CD4-positive, CD25-positive, alpha-beta regulatory T cell (primary cell): ENCODE measurements at regions not wholly inside any gene's neighbourhood (a gene's known extent, or its start where the extent isn't known, plus 50 kb on each side); places are given as distances from the start of the nearest gene placed in this dataset.
A peak's percentile ranks its signal among the peaks of the same experiment; 100 is the strongest.

Experiments used
- ATAC-seq, 2 donors: fragments of 150-1000 bp; cut with Tn5 transposase; one replicate each; pipeline ENCODE4 v1.10.0; 2021; ENCODE audit warnings: low read depth in 2 of 2, moderate number of reproducible peaks in 2 of 2, moderate library complexity in 1 of 2
- DNase-seq, 3 donors: peaks; one replicate each; pipeline versions ENCODE4 v3.0.0 to v3.0.0-alpha.2; 2012 to 2022; ENCODE audit warnings: mixed read lengths in 1 of 3
- H3K27ac ChIP-seq: one replicate; pipeline ENCODE4 v1.7.0; 2013; ENCODE audit warnings: mild to moderate bottlenecking, low read length; ENCODE audit not compliant: insufficient read depth, poor library complexity, severe bottlenecking
- H3K27me3 ChIP-seq: one replicate; pipeline ENCODE4 v1.7.0; 2013; ENCODE audit warnings: low read length; ENCODE audit not compliant: control insufficient read depth, insufficient read depth
- H3K36me3 ChIP-seq: one replicate; pipeline ENCODE4 v1.7.0; 2013; ENCODE audit warnings: mild to moderate bottlenecking, low read length, moderate library complexity; ENCODE audit not compliant: control insufficient read depth, insufficient read depth
- H3K4me1 ChIP-seq: 2 replicates; pipeline ENCODE4 v1.7.0; 2013; ENCODE audit warnings: mild to moderate bottlenecking, low read length; ENCODE audit not compliant: insufficient read depth, control insufficient read depth, poor library complexity, severe bottlenecking
- H3K4me3 ChIP-seq: one replicate; pipeline ENCODE4 v1.7.0; 2013; ENCODE audit warnings: low read depth, mild to moderate bottlenecking, low read length, moderate library complexity
- H3K9me3 ChIP-seq, 2 experiments: 1 replicate in 1 of 2; 2 replicates in 1 of 2; pipeline ENCODE4 v1.7.0; 2013; ENCODE audit warnings: low read length in 2 of 2, mild to moderate bottlenecking in 1 of 2, moderate library complexity in 1 of 2; ENCODE audit not compliant: control insufficient read depth in 2 of 2
- H3K27ac Mint-ChIP-seq, 3 donors: one replicate each; pipeline ENCODE4 v1.8.0; 2020 to 2022; ENCODE audit warnings: mild to moderate bottlenecking in 3 of 3, mixed read lengths in 3 of 3, moderate library complexity in 2 of 3
- H3K27me3 Mint-ChIP-seq: one replicate; pipeline ENCODE4 v1.8.0; 2022; ENCODE audit warnings: mild to moderate bottlenecking, mixed read lengths
- H3K36me3 Mint-ChIP-seq: one replicate; pipeline ENCODE4 v1.8.0; 2020; ENCODE audit warnings: mixed read lengths
- H3K4me1 Mint-ChIP-seq, 4 donors: one replicate each; pipeline ENCODE4 v1.8.0; 2020 to 2022; ENCODE audit warnings: mixed read lengths in 4 of 4, mild to moderate bottlenecking in 1 of 4
- H3K4me3 Mint-ChIP-seq, 4 donors: one replicate each; pipeline ENCODE4 v1.8.0; 2020 to 2022; ENCODE audit warnings: mild to moderate bottlenecking in 4 of 4, mixed read lengths in 4 of 4, moderate library complexity in 3 of 4
- H3K9me3 Mint-ChIP-seq, 7 donors: one replicate each; pipeline ENCODE4 v1.8.0; 2020 to 2022; ENCODE audit warnings: mixed read lengths in 7 of 7, mild to moderate bottlenecking in 3 of 7, moderate library complexity in 2 of 7

DNA sequence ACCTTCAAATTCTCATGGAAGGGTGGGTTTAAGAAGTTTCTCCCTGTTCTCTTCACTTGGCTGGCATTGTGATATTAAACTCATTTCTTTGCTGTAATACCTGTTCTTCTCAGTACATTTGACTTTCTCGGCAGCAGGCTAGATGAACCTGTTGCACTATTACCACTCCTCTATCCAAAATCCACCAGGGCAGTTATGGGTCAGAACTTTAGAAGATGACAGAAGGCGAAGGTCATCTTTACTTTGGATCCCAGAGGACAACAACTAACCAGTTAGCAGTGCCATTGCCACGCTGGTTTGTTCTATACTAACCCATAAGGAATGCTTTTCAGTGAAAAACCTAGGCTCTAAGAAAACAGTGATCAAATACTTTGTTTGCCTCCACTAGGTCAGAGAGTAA, 901.0 kb downstream of the TSN start:
- DNase-seq (no peak), ATAC-seq (no peak)
- Mint-ChIP-seq H3K4me1 (no peaks in the 10 kb centered on the region), H3K27me3 (no peaks in the 10 kb centered on the region), H3K27ac (no peak overlapping the region), H3K9me3 (peaks cover 0 to 7% (median 3%) of the 10 kb centered on the region in 7 donors), H3K4me3 (no peak overlapping the region), H3K36me3 (no peaks in the 10 kb centered on the region)
- Histone ChIP-seq H3K9me3 (no peaks in the 10 kb centered on the region), H3K36me3 (no peaks in the 10 kb centered on the region), H3K4me1 (no peaks in the 10 kb centered on the region), H3K27ac (no peak overlapping the region), H3K27me3 (no peaks in the 10 kb centered on the region), H3K4me3 (no peak overlapping the region)

DNA sequence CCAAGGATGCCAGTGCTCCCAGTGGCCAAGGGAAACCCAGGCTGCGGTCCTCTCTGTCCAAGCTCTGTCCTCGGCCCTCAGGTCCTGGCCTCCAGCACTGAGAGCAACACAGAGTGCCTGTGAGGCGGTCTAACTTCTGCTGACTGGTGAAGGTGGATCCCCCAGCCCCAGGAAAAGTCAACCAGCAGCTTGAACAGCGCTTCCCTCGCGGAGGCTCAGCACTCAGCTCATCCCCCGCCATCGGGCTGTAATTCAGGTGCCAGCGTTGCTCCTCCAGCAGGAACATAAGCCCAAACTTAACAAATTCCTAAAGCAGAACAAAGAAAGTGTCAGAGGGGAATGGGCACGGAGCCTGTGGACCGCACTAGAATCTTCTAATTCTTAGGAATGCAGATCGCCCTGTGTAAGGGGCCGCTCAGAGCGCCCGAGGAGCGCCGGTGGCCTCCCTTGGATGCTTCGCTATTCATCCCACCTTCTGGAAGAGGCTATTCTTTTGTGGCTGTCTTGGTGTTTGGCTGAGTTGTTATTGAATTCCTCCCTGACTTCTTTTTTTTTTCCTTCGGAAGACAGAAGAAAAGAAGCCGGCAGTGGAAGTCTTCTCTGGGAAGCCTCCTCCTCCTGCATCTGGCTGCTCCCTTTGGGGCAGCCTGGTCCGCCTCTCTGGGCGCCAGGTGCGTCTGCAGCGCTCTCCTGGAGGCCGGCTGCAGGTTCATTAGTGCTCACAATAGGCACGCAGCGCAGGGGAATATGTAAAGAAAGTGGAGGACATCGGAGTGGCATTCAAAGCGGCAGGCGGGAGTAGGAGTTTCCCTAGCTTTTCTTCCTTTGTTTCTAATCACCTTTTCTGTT, 905.6 kb downstream of the TSN start:
- H3K27me3 Mint-ChIP-seq = no peaks in the 10 kb centered on the region
- H3K9me3 Mint-ChIP-seq = peaks cover 0 to 7% (median 2%) of the 10 kb centered on the region in 7 donors
- Histone ChIP-seq H3K4me3 (no peak overlapping the region), H3K27ac (no peak overlapping the region), H3K27me3 (no peaks in the 10 kb centered on the region), H3K9me3 (no peaks in the 10 kb centered on the region), H3K36me3 (no peaks in the 10 kb centered on the region), H3K4me1 (no peaks in the 10 kb centered on the region)
- no peaks in the 10 kb centered on the region for H3K36me3 Mint-ChIP-seq
- ATAC-seq (no peak), DNase-seq (no peak)
- H3K4me1 Mint-ChIP-seq = no peaks in the 10 kb centered on the region
- no peak overlapping the region for H3K4me3 Mint-ChIP-seq
- no peak overlapping the region for H3K27ac Mint-ChIP-seq

DNA sequence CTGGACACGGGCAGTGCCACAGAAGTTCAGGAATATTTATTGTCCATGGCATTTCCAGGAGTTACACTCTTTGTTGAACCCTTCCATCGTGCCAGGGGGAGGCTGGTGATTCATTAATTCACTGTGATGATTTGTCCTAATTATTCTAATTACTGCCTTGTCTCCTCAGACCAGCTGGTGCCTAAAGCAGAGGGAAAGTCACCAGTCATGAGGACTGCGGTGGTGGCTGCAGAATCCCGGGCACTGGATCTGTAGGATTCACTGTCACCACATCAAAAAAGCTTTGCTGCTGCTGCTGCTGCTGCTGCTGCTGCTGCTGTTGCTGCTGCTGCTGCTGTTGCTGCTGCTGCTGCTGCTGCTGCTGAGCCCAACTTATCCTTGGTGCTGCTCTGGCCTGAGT, 908.2 kb downstream of the TSN start:
- Mint-ChIP-seq H3K9me3 (peaks cover 0 to 6% (median 4%) of the 10 kb centered on the region in 7 donors), H3K27me3 (no peaks in the 10 kb centered on the region), H3K27ac (no peak overlapping the region), H3K36me3 (no peaks in the 10 kb centered on the region), H3K4me1 (no peaks in the 10 kb centered on the region), H3K4me3 (no peak overlapping the region)
- Histone ChIP-seq H3K4me3 (no peak overlapping the region), H3K27ac (no peak overlapping the region), H3K9me3 (no peaks in the 10 kb centered on the region), H3K4me1 (no peaks in the 10 kb centered on the region), H3K36me3 (no peaks in the 10 kb centered on the region), H3K27me3 (no peaks in the 10 kb centered on the region)
- no peak for DNase-seq
- no peak for ATAC-seq

DNA sequence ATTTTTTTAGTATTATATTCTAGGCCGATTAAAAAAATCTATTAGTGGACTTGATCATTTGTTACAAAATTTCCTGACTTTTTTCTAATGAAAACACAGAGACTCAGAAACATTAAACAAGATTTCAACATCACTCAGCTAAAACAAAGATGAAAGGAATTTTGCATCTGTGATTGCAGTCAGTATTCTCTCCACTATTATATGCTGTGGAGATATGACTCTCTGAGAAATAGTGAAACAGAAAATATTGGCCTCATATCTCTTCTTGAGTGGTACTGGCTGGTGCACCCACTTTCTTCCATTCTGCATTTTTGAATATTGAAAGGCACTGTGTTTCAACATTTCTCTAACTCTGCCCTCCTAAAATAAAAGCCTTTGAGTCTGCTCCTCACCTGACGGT, 914.2 kb downstream of the TSN start:
- H3K4me1 Mint-ChIP-seq = no peaks in the 10 kb centered on the region
- Histone ChIP-seq H3K36me3 (no peaks in the 10 kb centered on the region), H3K27ac (no peak overlapping the region), H3K9me3 (no peaks in the 10 kb centered on the region), H3K27me3 (no peaks in the 10 kb centered on the region), H3K4me3 (no peak overlapping the region), H3K4me1 (no peaks in the 10 kb centered on the region)
- H3K27ac Mint-ChIP-seq = no peak overlapping the region
- H3K9me3 Mint-ChIP-seq = peaks cover 0 to 12% (median 2%) of the 10 kb centered on the region in 7 donors
- no peaks in the 10 kb centered on the region for H3K36me3 Mint-ChIP-seq
- H3K27me3 Mint-ChIP-seq = no peaks in the 10 kb centered on the region
- DNase-seq = no peak
- no peak for ATAC-seq
- H3K4me3 Mint-ChIP-seq = no peak overlapping the region

DNA sequence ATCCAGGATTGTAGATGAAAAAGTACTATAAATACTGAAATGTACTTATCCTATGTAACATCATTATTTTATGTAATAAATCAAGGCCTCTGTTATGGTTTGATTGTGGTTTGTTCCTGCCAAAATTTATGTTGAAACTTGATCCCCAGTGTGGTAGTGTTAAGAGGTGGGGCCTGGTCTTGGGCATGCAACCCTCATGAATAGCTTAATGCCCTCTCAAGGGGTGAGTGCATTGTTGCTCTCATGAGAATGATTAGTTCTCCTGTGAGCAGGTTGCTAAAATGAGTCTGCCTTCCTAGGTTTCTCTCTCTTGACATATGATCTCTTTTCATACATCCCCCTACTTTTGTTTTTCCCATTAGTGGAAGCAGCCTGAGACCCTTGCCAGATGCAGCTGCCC, 915.4 kb downstream of the TSN start:
- no peak for DNase-seq
- Mint-ChIP-seq H3K27me3 (no peaks in the 10 kb centered on the region), H3K4me1 (no peaks in the 10 kb centered on the region), H3K36me3 (no peaks in the 10 kb centered on the region), H3K27ac (peak overlapping the region in 1 of 3 donors; percentile 70), H3K9me3 (peaks cover 0 to 9% (median 2%) of the 10 kb centered on the region in 7 donors), H3K4me3 (no peak overlapping the region)
- Histone ChIP-seq H3K4me1 (no peaks in the 10 kb centered on the region), H3K27ac (no peak overlapping the region), H3K36me3 (no peaks in the 10 kb centered on the region), H3K4me3 (no peak overlapping the region), H3K9me3 (no peaks in the 10 kb centered on the region), H3K27me3 (no peaks in the 10 kb centered on the region)
- ATAC-seq = no peak

DNA sequence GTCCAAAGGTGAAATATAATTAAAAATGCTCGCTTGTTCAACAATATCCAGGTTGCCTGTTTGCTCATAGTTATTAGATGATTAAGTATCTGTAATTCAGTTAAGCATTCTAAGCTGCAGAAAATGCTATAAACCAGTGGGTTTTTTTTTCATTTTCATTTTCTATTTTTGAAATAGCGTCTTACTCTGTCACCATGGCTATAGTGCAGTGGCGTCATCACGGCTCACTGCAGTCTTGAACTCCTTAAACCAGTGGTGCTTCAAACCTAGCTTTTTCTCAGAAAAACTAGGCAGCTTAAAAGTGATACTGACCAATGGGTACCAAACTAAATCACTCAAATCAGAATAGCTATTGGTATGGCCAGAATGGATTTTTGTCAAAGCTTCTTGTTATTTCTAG, 925.2 kb downstream of the TSN start:
- DNase-seq (no peak), ATAC-seq (no peak)
- Mint-ChIP-seq H3K36me3 (no peaks in the 10 kb centered on the region), H3K4me1 (no peaks in the 10 kb centered on the region), H3K4me3 (no peak overlapping the region), H3K27ac (no peak overlapping the region), H3K27me3 (no peaks in the 10 kb centered on the region), H3K9me3 (peaks cover 1 to 17% (median 7%) of the 10 kb centered on the region in 7 donors)
- H3K27ac ChIP-seq = no peak overlapping the region
- no peak overlapping the region for H3K4me3 ChIP-seq
- no peaks in the 10 kb centered on the region for H3K27me3 ChIP-seq
- H3K36me3 ChIP-seq = no peaks in the 10 kb centered on the region
- no peaks in the 10 kb centered on the region for H3K9me3 ChIP-seq
- H3K4me1 ChIP-seq = no peaks in the 10 kb centered on the region

DNA sequence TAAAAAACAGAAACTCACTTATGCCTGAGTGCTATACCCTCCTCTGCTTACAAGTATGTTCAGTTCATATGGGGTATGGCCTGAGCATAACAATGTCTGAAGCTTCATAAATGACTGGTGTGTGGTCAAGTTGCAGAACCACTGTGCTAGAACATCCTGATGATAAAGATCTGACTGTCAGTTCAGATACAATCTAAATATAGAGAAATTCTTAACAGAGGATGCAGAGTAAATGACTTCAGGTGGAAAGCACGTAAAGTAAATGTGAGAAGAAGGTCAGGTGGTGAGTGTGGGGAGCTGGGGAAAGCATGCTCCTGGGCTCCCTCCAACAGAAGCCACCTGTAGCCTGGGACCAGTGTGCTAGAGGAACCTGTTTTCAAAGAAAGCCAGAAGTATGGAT, 926.2 kb downstream of the TSN start:
- Histone ChIP-seq H3K27ac (no peak overlapping the region), H3K4me3 (no peak overlapping the region), H3K9me3 (no peaks in the 10 kb centered on the region), H3K4me1 (no peaks in the 10 kb centered on the region), H3K27me3 (no peaks in the 10 kb centered on the region), H3K36me3 (no peaks in the 10 kb centered on the region)
- Mint-ChIP-seq H3K4me3 (no peak overlapping the region), H3K9me3 (peaks cover 5 to 17% (median 8%) of the 10 kb centered on the region in 7 donors), H3K36me3 (no peaks in the 10 kb centered on the region), H3K27me3 (no peaks in the 10 kb centered on the region), H3K27ac (no peak overlapping the region), H3K4me1 (no peaks in the 10 kb centered on the region)
- ATAC-seq (no peak), DNase-seq (no peak)

DNA sequence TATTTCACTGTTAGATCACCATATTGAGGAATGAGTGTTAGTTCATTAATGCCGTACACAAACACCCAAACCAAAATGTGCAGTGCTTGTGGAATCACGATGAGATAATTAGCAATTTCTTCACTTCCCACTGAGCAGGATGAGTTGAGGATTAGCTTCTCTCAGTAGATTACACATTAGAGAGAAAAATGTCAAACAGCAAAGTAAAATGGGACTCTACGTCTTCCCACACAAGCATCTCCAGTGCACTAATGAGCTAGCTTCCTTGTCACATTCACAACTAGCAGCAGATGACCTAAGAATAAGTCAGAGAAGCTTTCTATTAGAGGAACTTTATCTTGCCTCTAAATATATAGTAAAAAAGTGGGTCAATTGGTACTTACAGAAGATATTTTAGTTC, 926.9 kb downstream of the TSN start:
- peaks cover 2 to 18% (median 7%) of the 10 kb centered on the region in 7 donors for H3K9me3 Mint-ChIP-seq
- Histone ChIP-seq H3K4me1 (no peaks in the 10 kb centered on the region), H3K4me3 (no peak overlapping the region), H3K9me3 (no peaks in the 10 kb centered on the region), H3K27me3 (no peaks in the 10 kb centered on the region), H3K36me3 (no peaks in the 10 kb centered on the region), H3K27ac (no peak overlapping the region)
- H3K36me3 Mint-ChIP-seq = no peaks in the 10 kb centered on the region
- no peak for DNase-seq
- H3K4me1 Mint-ChIP-seq = no peaks in the 10 kb centered on the region
- no peaks in the 10 kb centered on the region for H3K27me3 Mint-ChIP-seq
- no peak for ATAC-seq
- no peak overlapping the region for H3K27ac Mint-ChIP-seq
- H3K4me3 Mint-ChIP-seq = no peak overlapping the region
